T-helper 2 cell (primary cell): ENCODE measurements at regions not wholly inside any gene's neighbourhood (a gene's known extent, or its start where the extent isn't known, plus 50 kb on each side); places are given as distances from the start of the nearest gene placed in this dataset.
"Not testable (repeated sequence)": the region's sequence is repeated elsewhere in the genome, so short reads cannot be mapped to it uniquely, and the experiment has no call there.

ENCODE experiments used
- DNase-seq, 5 experiments: peaks; one replicate each; pipeline versions ENCODE4 v3.0.0 to v3.0.0-alpha.2; 2012 to 2022

GRCh38 chr12:83313322-83313721 is 626.6 kb downstream of the TMTC2 start:
- DNase-seq, result no peak

- DNase-seq, result no peak
Observed at GRCh38 chr12:83276904-83277303, 590.2 kb downstream of the TMTC2 start.

- no peak for DNase-seq
Observed at GRCh38 chr12:83271201-83271600, 584.5 kb downstream of the TMTC2 start.

GRCh38 chr12:83265808-83266207 is 579.1 kb downstream of the TMTC2 start:
- DNase-seq, result no peak

- DNase-seq, result peak in 1 of 5 experiments; percentile 6
Observed at GRCh38 chr12:83261998-83262397, 575.3 kb downstream of the TMTC2 start.

GRCh38 chr12:83260126-83260525 is 573.4 kb downstream of the TMTC2 start:
- not testable (repeated sequence) for DNase-seq

GRCh38 chr12:83257726-83258125 is 571.0 kb downstream of the TMTC2 start:
- no peak for DNase-seq

GRCh38 chr12:83256562-83256961 is 569.9 kb downstream of the TMTC2 start:
- DNase-seq, result no peak

- no peak for DNase-seq
Observed at GRCh38 chr12:83250866-83251265, 564.2 kb downstream of the TMTC2 start.

- no peak for DNase-seq
Observed at GRCh38 chr12:83245156-83245555, 558.5 kb downstream of the TMTC2 start.

- no peak for DNase-seq
Observed at GRCh38 chr12:83244001-83244400, 557.3 kb downstream of the TMTC2 start.

GRCh38 chr12:83233987-83234386 is 547.3 kb downstream of the TMTC2 start:
- not testable (repeated sequence) for DNase-seq

- not testable (repeated sequence) for DNase-seq
Observed at GRCh38 chr12:83226960-83227359, 540.3 kb downstream of the TMTC2 start.

GRCh38 chr12:83225806-83226205 is 539.1 kb downstream of the TMTC2 start:
- no peak for DNase-seq

- DNase-seq, result no peak
Observed at GRCh38 chr12:83224012-83224411, 537.3 kb downstream of the TMTC2 start.

GRCh38 chr12:83220774-83221173 is 534.1 kb downstream of the TMTC2 start:
- DNase-seq, result no peak

- no peak for DNase-seq
Observed at GRCh38 chr12:83216230-83216629, 529.5 kb downstream of the TMTC2 start.

- DNase-seq, result no peak
Observed at GRCh38 chr12:83214185-83214584, 527.5 kb downstream of the TMTC2 start.

GRCh38 chr12:83210933-83211332 is 524.2 kb downstream of the TMTC2 start:
- DNase-seq, result no peak

- DNase-seq, result no peak
Observed at GRCh38 chr12:83199069-83199468, 512.4 kb downstream of the TMTC2 start.

GRCh38 chr12:83198291-83199015 is 511.7 kb downstream of the TMTC2 start:
- DNase-seq, result no peak

GRCh38 chr12:83197483-83197914 is 510.8 kb downstream of the TMTC2 start:
- DNase-seq, result no peak

- no peak for DNase-seq
Observed at GRCh38 chr12:83196694-83197350, 510.1 kb downstream of the TMTC2 start.

GRCh38 chr12:83190631-83191390 is 504.1 kb downstream of the TMTC2 start:
- DNase-seq, result no peak
